ENCODE measurements at regions not wholly inside any gene's neighbourhood (a gene's known extent, or its start where the extent isn't known, plus 50 kb on each side); places are given as distances from the start of the nearest gene placed in this dataset.

- no peak overlapping the region for H3K4me3 ChIP-seq
- H3K9ac ChIP-seq (ENCODE audit: insufficient read length): no peak overlapping the region
- H3K36me3 ChIP-seq (ENCODE audit: insufficient read depth, low read length): no peaks in the 10 kb centered on the region
- no peaks in the 10 kb centered on the region for H3K9me3 ChIP-seq (ENCODE audit: low read depth, low read length)
- no peak for DNase-seq (ENCODE audit: low read depth, low spot score)
- TF ChIP-seq FOXP2 (optimal IDR thresholded peaks at IDR 0.05; ENCODE audit: control extremely low read depth, extremely low read length, insufficient read depth) (no peak), EZH2 (IDR thresholded peaks at IDR 0.05) (no peak), POLR2AphosphoS5 (IDR thresholded peaks at IDR 0.05; ENCODE audit: borderline replicate concordance, low read depth, low read length) (no peak)
- H3K27ac ChIP-seq: no peak overlapping the region
These were observed 102.9 kb upstream of the EPB41L3 start for GRCh38 chr18:5646739-5647138.

GRCh38 chr18:5643288-5643687, 99.5 kb upstream of the EPB41L3 start:
- no peaks in the 10 kb centered on the region for H3K36me3 ChIP-seq (ENCODE audit: insufficient read depth, low read length)
- no peak overlapping the region for H3K27ac ChIP-seq
- TF ChIP-seq POLR2AphosphoS5 (IDR thresholded peaks at IDR 0.05; ENCODE audit: borderline replicate concordance, low read depth, low read length) (no peak), FOXP2 (optimal IDR thresholded peaks at IDR 0.05; ENCODE audit: control extremely low read depth, extremely low read length, insufficient read depth) (no peak), EZH2 (IDR thresholded peaks at IDR 0.05) (no peak)
- DNase-seq (ENCODE audit: low read depth, low spot score): no peak
- no peak overlapping the region for H3K9ac ChIP-seq (ENCODE audit: insufficient read length)
- no peaks in the 10 kb centered on the region for H3K9me3 ChIP-seq (ENCODE audit: low read depth, low read length)
- no peak overlapping the region for H3K4me3 ChIP-seq

- TF ChIP-seq FOXP2 (optimal IDR thresholded peaks at IDR 0.05; ENCODE audit: control extremely low read depth, extremely low read length, insufficient read depth) (no peak), POLR2AphosphoS5 (IDR thresholded peaks at IDR 0.05; ENCODE audit: borderline replicate concordance, low read depth, low read length) (no peak), EZH2 (IDR thresholded peaks at IDR 0.05) (no peak)
- H3K9ac ChIP-seq (ENCODE audit: insufficient read length): no peak overlapping the region
- H3K4me3 ChIP-seq: no peak overlapping the region
- H3K9me3 ChIP-seq (ENCODE audit: low read depth, low read length): no peaks in the 10 kb centered on the region
- DNase-seq (ENCODE audit: low read depth, low spot score): no peak
- no peaks in the 10 kb centered on the region for H3K36me3 ChIP-seq (ENCODE audit: insufficient read depth, low read length)
- H3K27ac ChIP-seq: no peak overlapping the region
These were observed 97.1 kb upstream of the EPB41L3 start for GRCh38 chr18:5640939-5641338.

- H3K9ac ChIP-seq (ENCODE audit: insufficient read length): no peak overlapping the region
- H3K9me3 ChIP-seq (ENCODE audit: low read depth, low read length): no peaks in the 10 kb centered on the region
- no peak overlapping the region for H3K4me3 ChIP-seq
- TF ChIP-seq EZH2 (IDR thresholded peaks at IDR 0.05): no peak
- no peak for TF ChIP-seq FOXP2 (optimal IDR thresholded peaks at IDR 0.05; ENCODE audit: control extremely low read depth, extremely low read length, insufficient read depth)
- no peak for TF ChIP-seq POLR2AphosphoS5 (IDR thresholded peaks at IDR 0.05; ENCODE audit: borderline replicate concordance, low read depth, low read length)
- H3K27ac ChIP-seq: no peak overlapping the region
- no peak for DNase-seq (ENCODE audit: low read depth, low spot score)
- no peaks in the 10 kb centered on the region for H3K36me3 ChIP-seq (ENCODE audit: insufficient read depth, low read length)
These were observed 95.3 kb upstream of the EPB41L3 start for GRCh38 chr18:5639131-5639530.

GRCh38 chr18:5632041-5632440, 88.2 kb upstream of the EPB41L3 start:
- no peak overlapping the region for H3K27ac ChIP-seq
- no peaks in the 10 kb centered on the region for H3K36me3 ChIP-seq (ENCODE audit: insufficient read depth, low read length)
- no peak overlapping the region for H3K9ac ChIP-seq (ENCODE audit: insufficient read length)
- no peak for TF ChIP-seq FOXP2 (optimal IDR thresholded peaks at IDR 0.05; ENCODE audit: control extremely low read depth, extremely low read length, insufficient read depth)
- no peak for TF ChIP-seq EZH2 (IDR thresholded peaks at IDR 0.05)
- no peak for TF ChIP-seq POLR2AphosphoS5 (IDR thresholded peaks at IDR 0.05; ENCODE audit: borderline replicate concordance, low read depth, low read length)
- no peaks in the 10 kb centered on the region for H3K9me3 ChIP-seq (ENCODE audit: low read depth, low read length)
- H3K4me3 ChIP-seq: no peak overlapping the region
- no peak for DNase-seq (ENCODE audit: low read depth, low spot score)

- no peaks in the 10 kb centered on the region for H3K9me3 ChIP-seq (ENCODE audit: low read depth, low read length)
- H3K4me3 ChIP-seq: peak overlapping the region; percentile 83
- no peak overlapping the region for H3K9ac ChIP-seq (ENCODE audit: insufficient read length)
- no peak overlapping the region for H3K27ac ChIP-seq
- H3K36me3 ChIP-seq (ENCODE audit: insufficient read depth, low read length): no peaks in the 10 kb centered on the region
- no peak for TF ChIP-seq EZH2 (IDR thresholded peaks at IDR 0.05)
- no peak for TF ChIP-seq POLR2AphosphoS5 (IDR thresholded peaks at IDR 0.05; ENCODE audit: borderline replicate concordance, low read depth, low read length)
- TF ChIP-seq FOXP2 (optimal IDR thresholded peaks at IDR 0.05; ENCODE audit: control extremely low read depth, extremely low read length, insufficient read depth): no peak
- DNase-seq (ENCODE audit: low read depth, low spot score): no peak
These were observed 87.2 kb upstream of the EPB41L3 start for GRCh38 chr18:5630900-5631413.

- Histone ChIP-seq H3K4me3 (peak overlapping the region; percentile 83), H3K9ac (ENCODE audit: insufficient read length) (no peak overlapping the region), H3K27ac (no peak overlapping the region), H3K9me3 (ENCODE audit: low read depth, low read length) (no peaks in the 10 kb centered on the region), H3K36me3 (ENCODE audit: insufficient read depth, low read length) (no peaks in the 10 kb centered on the region)
- TF ChIP-seq FOXP2 (optimal IDR thresholded peaks at IDR 0.05; ENCODE audit: control extremely low read depth, extremely low read length, insufficient read depth): no peak
- DNase-seq (ENCODE audit: low read depth, low spot score): no peak
These were observed 86.5 kb upstream of the EPB41L3 start for GRCh38 chr18:5630057-5630899.

GRCh38 chr18:5628512-5629255, 84.9 kb upstream of the EPB41L3 start:
- H3K4me3 ChIP-seq: peak overlapping the region; percentile 83
- TF ChIP-seq EZH2 (IDR thresholded peaks at IDR 0.05) (no peak), FOXP2 (optimal IDR thresholded peaks at IDR 0.05; ENCODE audit: control extremely low read depth, extremely low read length, insufficient read depth) (no peak), POLR2AphosphoS5 (IDR thresholded peaks at IDR 0.05; ENCODE audit: borderline replicate concordance, low read depth, low read length) (no peak)
- no peaks in the 10 kb centered on the region for H3K36me3 ChIP-seq (ENCODE audit: insufficient read depth, low read length)
- no peak overlapping the region for H3K27ac ChIP-seq
- H3K9me3 ChIP-seq (ENCODE audit: low read depth, low read length): no peaks in the 10 kb centered on the region
- no peak for DNase-seq (ENCODE audit: low read depth, low spot score)
- H3K9ac ChIP-seq (ENCODE audit: insufficient read length): no peak overlapping the region
